H9 (cell line): ENCODE measurements at regions not wholly inside any gene's neighbourhood (a gene's known extent, or its start where the extent isn't known, plus 50 kb on each side); places are given as distances from the start of the nearest gene placed in this dataset.

ENCODE experiments used
- DNase-seq: peaks from one replicate; pipeline ENCODE4 v3.0.0-alpha.2; 2017
- H2AFZ ChIP-seq: one replicate; pipeline ENCODE4 v1.6.1; 2013; ENCODE audit warnings: mild to moderate bottlenecking, low read length, control low read depth, moderate library complexity
- H2AK5ac ChIP-seq: 2 replicates; pipeline ENCODE4 v1.6.1; 2013; ENCODE audit warnings: low read length, control low read depth, mixed read lengths; ENCODE audit not compliant: insufficient read length
- H2BK120ac ChIP-seq: one replicate; pipeline ENCODE4 v1.6.1; 2013; ENCODE audit warnings: low read depth, mild to moderate bottlenecking, low read length, control low read depth, inconsistent platforms; ENCODE audit not compliant: poor library complexity, severe bottlenecking
- H2BK12ac ChIP-seq: 2 replicates; pipeline ENCODE4 v1.6.1; 2013; ENCODE audit warnings: low read length, control low read depth, mixed read lengths, low read depth; ENCODE audit not compliant: insufficient read length
- H2BK15ac ChIP-seq: 2 replicates; pipeline ENCODE4 v1.6.1; 2013; ENCODE audit warnings: low read depth, low read length, control low read depth
- H2BK20ac ChIP-seq: one replicate; pipeline ENCODE4 v1.6.1; 2013; ENCODE audit warnings: low read depth, mild to moderate bottlenecking, low read length, control low read depth, inconsistent platforms; ENCODE audit not compliant: poor library complexity, severe bottlenecking
- H2BK5ac ChIP-seq: 2 replicates; pipeline ENCODE4 v1.6.1; 2013; ENCODE audit warnings: low read length, control low read depth, mixed read lengths; ENCODE audit not compliant: insufficient read length
- H3K14ac ChIP-seq: 2 replicates; pipeline ENCODE4 v1.6.1; 2013; ENCODE audit warnings: low read length, control low read depth; ENCODE audit not compliant: insufficient read depth
- H3K18ac ChIP-seq: 2 replicates; pipeline ENCODE4 v1.6.1; 2013; ENCODE audit warnings: low read depth, mild to moderate bottlenecking, mixed read lengths, low read length, control low read depth; ENCODE audit not compliant: insufficient read length
- H3K23ac ChIP-seq: 2 replicates; pipeline ENCODE4 v1.6.1; 2013; ENCODE audit warnings: low read length, control low read depth, mixed read lengths, low read depth; ENCODE audit not compliant: insufficient read length
- H3K23me2 ChIP-seq: 2 replicates; pipeline ENCODE4 v1.6.1; 2013; ENCODE audit warnings: low read depth, mild to moderate bottlenecking, mixed read lengths, low read length, control low read depth; ENCODE audit not compliant: insufficient read length, poor library complexity, severe bottlenecking
- H3K27ac ChIP-seq: 2 replicates; pipeline ENCODE4 v1.5.1; 2013; ENCODE audit warnings: low read length, control low read depth, mixed read lengths, low read depth; ENCODE audit not compliant: insufficient read length
- H3K27me3 ChIP-seq: 2 replicates; pipeline ENCODE4 v1.6.1; 2013; ENCODE audit warnings: low read length, control low read depth, inconsistent platforms; ENCODE audit not compliant: insufficient read depth
- H3K4ac ChIP-seq: 2 replicates; pipeline ENCODE4 v1.6.1; 2013; ENCODE audit warnings: low read depth, mild to moderate bottlenecking, control low read depth, inconsistent platforms, low read length, moderate library complexity
- H3K4me1 ChIP-seq: 2 replicates; pipeline ENCODE4 v1.6.1; 2013; ENCODE audit warnings: low read length, control low read depth, inconsistent platforms; ENCODE audit not compliant: insufficient read depth
- H3K4me2 ChIP-seq: 2 replicates; pipeline ENCODE4 v1.6.1; 2013; ENCODE audit warnings: low read length, control low read depth, mixed read lengths; ENCODE audit not compliant: insufficient read length, insufficient read depth
- H3K56ac ChIP-seq: 2 replicates; pipeline ENCODE4 v1.6.1; 2013; ENCODE audit warnings: low read depth, mild to moderate bottlenecking, mixed read lengths, low read length, control low read depth; ENCODE audit not compliant: insufficient read length
- H3K79me1 ChIP-seq: 2 replicates; pipeline ENCODE4 v1.6.1; 2013; ENCODE audit warnings: low read depth, mild to moderate bottlenecking, moderate library complexity, low read length, control low read depth, inconsistent platforms; ENCODE audit not compliant: insufficient read depth, poor library complexity, severe bottlenecking
- H3K79me2 ChIP-seq: 2 replicates; pipeline ENCODE4 v1.6.1; 2013; ENCODE audit warnings: low read length, control low read depth, inconsistent platforms; ENCODE audit not compliant: insufficient read depth
- H3K9ac ChIP-seq: 2 replicates; pipeline ENCODE4 v1.6.1; 2013; ENCODE audit warnings: low read length, control low read depth, mixed read lengths; ENCODE audit not compliant: insufficient read length; ENCODE audit errors: extremely low read depth
- H3K9me3 ChIP-seq: one replicate; pipeline ENCODE4 v1.6.1; 2013; ENCODE audit warnings: low read depth, low read length, inconsistent platforms; ENCODE audit not compliant: control insufficient read depth
- H3T11ph ChIP-seq: one replicate; pipeline ENCODE4 v1.6.1; 2013; ENCODE audit warnings: mild to moderate bottlenecking, low read length, control low read depth, inconsistent platforms
- H4K20me1 ChIP-seq: one replicate; pipeline ENCODE4 v1.6.1; 2013; ENCODE audit not compliant: control insufficient read depth, insufficient read length, insufficient read depth
- H4K5ac ChIP-seq: 2 replicates; pipeline ENCODE4 v1.6.1; 2013; ENCODE audit warnings: low read depth, mild to moderate bottlenecking, mixed read lengths, low read length, control low read depth; ENCODE audit not compliant: insufficient read length
- H4K8ac ChIP-seq: replicated peaks from 2 replicates; pipeline ENCODE4 v1.6.1; 2013; ENCODE audit warnings: low read length, control low read depth, mixed read lengths, low read depth; ENCODE audit not compliant: insufficient read length
- H4K91ac ChIP-seq: 2 replicates; pipeline ENCODE4 v1.6.1; 2013; ENCODE audit warnings: low read depth, mild to moderate bottlenecking, moderate library complexity, mixed read lengths, low read length, control low read depth; ENCODE audit not compliant: insufficient read length
- H3K27ac Mint-ChIP-seq, 3 experiments: 2 replicates in 2 of 3; 3 replicates in 1 of 3; pipeline ENCODE4 v1.8.0; 2020 to 2021; ENCODE audit warnings: mixed read lengths in 3 of 3, mild to moderate bottlenecking in 1 of 3, moderate library complexity in 1 of 3
- H3K27me3 Mint-ChIP-seq: 2 replicates; pipeline ENCODE4 v1.8.0; 2021; ENCODE audit warnings: low read depth, mild to moderate bottlenecking, moderate library complexity, mixed read lengths
- H3K36me3 Mint-ChIP-seq, 3 experiments: 2 replicates in 2 of 3; 3 replicates in 1 of 3; pipeline ENCODE4 v1.8.0; 2020 to 2021; ENCODE audit warnings: low read depth in 3 of 3, mixed read lengths in 3 of 3; ENCODE audit not compliant: insufficient read depth in 1 of 3
- H3K4me1 Mint-ChIP-seq, 2 experiments: 2 replicates each; pipeline ENCODE4 v1.8.0; 2020; ENCODE audit warnings: mixed read lengths in 2 of 2
- H3K4me3 Mint-ChIP-seq, 2 experiments: 2 replicates in 1 of 2; 3 replicates in 1 of 2; pipeline ENCODE4 v1.8.0; 2020 to 2021; ENCODE audit warnings: mild to moderate bottlenecking in 2 of 2, mixed read lengths in 2 of 2, moderate library complexity in 1 of 2
- H3K9me3 Mint-ChIP-seq, 2 experiments: 2 replicates in 1 of 2; 3 replicates in 1 of 2; pipeline ENCODE4 v1.8.0; 2020; ENCODE audit warnings: mild to moderate bottlenecking in 2 of 2, mixed read lengths in 2 of 2, moderate library complexity in 1 of 2
- CTCF ChIP-seq: fragments of 200-600 bp; sonication (generic); conservative IDR thresholded peaks from 3 replicates; pipeline ENCODE4 v1.8.0; 2021; ENCODE audit warnings: antibody characterized with exemption, mild to moderate bottlenecking
- WGBS: extraction: QIAGEN DNeasy Blood & Tissue Kit; methylation state at CpG from one replicate; pipeline ENCODE4 v1.1.7; 2013; ENCODE audit warnings: missing lambda C conversion rate, low lambda C conversion rate, mixed read lengths; ENCODE audit not compliant: insufficient read length; ENCODE audit errors: extremely low coverage; 5-methylcytosine and 5-hydroxymethylcytosine counted together

GRCh38 chr7:37508118-37508517 lies 59.5 kb upstream of the ELMO1 start:
- Histone ChIP-seq H4K5ac (no peak overlapping the region), H3K23ac (no peak overlapping the region), H2BK15ac (no peak overlapping the region), H3T11ph (no peak overlapping the region), H2AFZ (no peak overlapping the region), H2BK20ac (no peak overlapping the region), H2BK12ac (no peak overlapping the region), H3K14ac (no peak overlapping the region), H2BK120ac (no peak overlapping the region), H3K4me2 (no peak overlapping the region), H3K4ac (no peak overlapping the region), H3K18ac (no peak overlapping the region), H3K27me3 (no peaks in the 10 kb centered on the region), H3K9ac (no peak overlapping the region), H3K79me2 (no peaks in the 10 kb centered on the region), H3K56ac (no peak overlapping the region), H4K8ac (no peak overlapping the region), H4K20me1 (no peaks in the 10 kb centered on the region), H2AK5ac (no peak overlapping the region), H4K91ac (no peak overlapping the region), H3K9me3 (no peaks in the 10 kb centered on the region), H3K79me1 (no peaks in the 10 kb centered on the region), H3K4me1 (no peaks in the 10 kb centered on the region), H2BK5ac (no peak overlapping the region), H3K23me2 (no peaks in the 10 kb centered on the region), H3K27ac (no peak overlapping the region)
- H3K4me3 Mint-ChIP-seq = no peak overlapping the region
- H3K4me1 Mint-ChIP-seq = peaks cover 0 to 3% of the 10 kb centered on the region in 2 experiments; a peak in 2 of 4 replicates
- no peaks in the 10 kb centered on the region for H3K9me3 Mint-ChIP-seq
- WGBS = no CpG with 5 or more reads among the region's 3 CpGs
- no peaks in the 10 kb centered on the region for H3K36me3 Mint-ChIP-seq
- H3K27ac Mint-ChIP-seq = no peak overlapping the region
- TF ChIP-seq CTCF = no peak
- no peak for DNase-seq
- no peaks in the 10 kb centered on the region for H3K27me3 Mint-ChIP-seq
